ENCODE measurements at regions not wholly inside any gene's neighbourhood (a gene's known extent, or its start where the extent isn't known, plus 50 kb on each side); places are given as distances from the start of the nearest gene placed in this dataset.

GRCh38 chr13:74927823-74928222, 554.1 kb downstream of the TBC1D4 start:
- intact Hi-C loops (cut with DNase I) = no loop called here
- H3K9me3 ChIP-seq = no peaks in the 10 kb centered on the region
- no peak for TF ChIP-seq CTCF (IDR thresholded peaks at IDR 0.05)
- H3K4me1 ChIP-seq = no peaks in the 10 kb centered on the region
- H3K36me3 ChIP-seq = no peaks in the 10 kb centered on the region
- ATAC-seq (no peak), DNase-seq (no peak)
- H3K27me3 ChIP-seq (ENCODE audit: low read depth) = no peaks in the 10 kb centered on the region
- no peak overlapping the region for H3K27ac ChIP-seq
- no peak overlapping the region for H3K4me3 ChIP-seq

GRCh38 chr13:74922963-74923362, 559.0 kb downstream of the TBC1D4 start:
- no peak for DNase-seq
- no peak overlapping the region for H3K4me3 ChIP-seq
- no peak for TF ChIP-seq CTCF (IDR thresholded peaks at IDR 0.05)
- no peaks in the 10 kb centered on the region for H3K36me3 ChIP-seq
- ATAC-seq = no peak
- H3K27me3 ChIP-seq (ENCODE audit: low read depth) = no peaks in the 10 kb centered on the region
- H3K9me3 ChIP-seq = no peaks in the 10 kb centered on the region
- H3K27ac ChIP-seq = no peak overlapping the region
- intact Hi-C loops (cut with DNase I) = no loop called here
- H3K4me1 ChIP-seq = no peaks in the 10 kb centered on the region

- H3K9me3 ChIP-seq = no peaks in the 10 kb centered on the region
- DNase-seq = no peak
- no peaks in the 10 kb centered on the region for H3K36me3 ChIP-seq
- no peak overlapping the region for H3K4me3 ChIP-seq
- no peaks in the 10 kb centered on the region for H3K27me3 ChIP-seq (ENCODE audit: low read depth)
- no peak for TF ChIP-seq CTCF (IDR thresholded peaks at IDR 0.05)
- no peak for ATAC-seq
- H3K27ac ChIP-seq = no peak overlapping the region
- intact Hi-C loops (cut with DNase I) = no loop called here
- no peaks in the 10 kb centered on the region for H3K4me1 ChIP-seq
These were observed 560.6 kb downstream of the TBC1D4 start for GRCh38 chr13:74921326-74921725.

- Histone ChIP-seq H3K9me3 (no peaks in the 10 kb centered on the region), H3K4me1 (no peaks in the 10 kb centered on the region), H3K27me3 (ENCODE audit: low read depth) (no peaks in the 10 kb centered on the region), H3K4me3 (no peak overlapping the region), H3K36me3 (no peaks in the 10 kb centered on the region), H3K27ac (no peak overlapping the region)
- intact Hi-C loops (cut with DNase I) = no loop called here
- TF ChIP-seq CTCF (IDR thresholded peaks at IDR 0.05) = no peak
- ATAC-seq = no peak
- no peak for DNase-seq
These were observed 561.0 kb downstream of the TBC1D4 start for GRCh38 chr13:74920920-74921319.

GRCh38 chr13:74920361-74920760, 561.6 kb downstream of the TBC1D4 start:
- intact Hi-C loops (cut with DNase I) = no loop called here
- Histone ChIP-seq H3K36me3 (no peaks in the 10 kb centered on the region), H3K27ac (no peak overlapping the region), H3K4me1 (no peaks in the 10 kb centered on the region), H3K4me3 (no peak overlapping the region), H3K27me3 (ENCODE audit: low read depth) (no peaks in the 10 kb centered on the region), H3K9me3 (no peaks in the 10 kb centered on the region)
- no peak for TF ChIP-seq CTCF (IDR thresholded peaks at IDR 0.05)
- no peak for DNase-seq
- no peak for ATAC-seq

GRCh38 chr13:74919914-74920313, 562.1 kb downstream of the TBC1D4 start:
- no peak overlapping the region for H3K4me3 ChIP-seq
- no peaks in the 10 kb centered on the region for H3K4me1 ChIP-seq
- no peak overlapping the region for H3K27ac ChIP-seq
- H3K36me3 ChIP-seq = no peaks in the 10 kb centered on the region
- ATAC-seq (no peak), DNase-seq (no peak)
- TF ChIP-seq CTCF (IDR thresholded peaks at IDR 0.05) = no peak
- no peaks in the 10 kb centered on the region for H3K27me3 ChIP-seq (ENCODE audit: low read depth)
- H3K9me3 ChIP-seq = no peaks in the 10 kb centered on the region
- intact Hi-C loops (cut with DNase I) = no loop called here

Measured in lower lobe of right lung (tissue), 2 donors.